ENCODE measurements at regions not wholly inside any gene's neighbourhood (a gene's known extent, or its start where the extent isn't known, plus 50 kb on each side); places are given as distances from the start of the nearest gene placed in this dataset.

DNA sequence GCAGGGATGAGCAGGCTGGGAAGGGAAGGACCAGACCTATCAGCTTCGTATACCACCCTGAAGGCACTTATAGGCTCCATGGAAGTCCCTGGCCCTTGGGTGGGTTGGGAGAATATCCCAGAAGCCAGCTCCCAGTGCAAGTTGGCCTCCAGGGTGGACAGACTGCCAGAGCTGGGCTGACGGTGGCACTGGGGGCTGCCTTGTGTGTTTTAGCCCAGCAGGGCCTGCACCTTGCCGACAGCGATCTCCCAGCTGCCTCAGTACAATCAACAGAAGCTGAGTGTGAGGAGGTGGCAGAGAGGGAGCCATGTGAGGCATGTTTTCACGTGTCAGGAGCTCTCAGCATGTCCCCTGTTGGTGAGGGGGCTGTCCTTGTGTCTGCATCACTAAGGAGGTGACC, 159.5 kb downstream of the VEGFA start:
- H3K9me3 Mint-ChIP-seq = peaks cover 0 to 3% (median 0%) of the 10 kb centered on the region in 7 donors
- Histone ChIP-seq H3K4me3 (replicated peaks in 1 of 3; ENCODE audit: low read depth in 2 of 3, low read length in 3 of 3) (no peak overlapping the region), H3K9me3 (replicated peaks in 1 of 2; ENCODE audit: control insufficient read depth in 1 of 2, insufficient read depth in 1 of 2, low read length in 2 of 2) (no peaks in the 10 kb centered on the region), H3K9ac (ENCODE audit: insufficient read depth, low read length, poor library complexity, severe bottlenecking) (no peak overlapping the region), H4K20me1 (ENCODE audit: insufficient read depth, low read length) (no peaks in the 10 kb centered on the region), H3K27ac (ENCODE audit: low read depth in 1 of 2, low read length in 2 of 2) (no peak overlapping the region), H3K36me3 (replicated peaks in 1 of 2; ENCODE audit: control insufficient read depth in 1 of 2, insufficient read depth in 2 of 2, low read length in 2 of 2) (no peaks in the 10 kb centered on the region), H3K4me1 (ENCODE audit: control insufficient read depth in 1 of 2, insufficient read depth in 2 of 2, low read length in 2 of 2) (peaks cover 9 to 23% of the 10 kb centered on the region in 2 donors), H3K4me2 (replicated peaks; ENCODE audit: extremely low read depth, low read length, poor library complexity, severe bottlenecking) (no peak overlapping the region), H2AFZ (ENCODE audit: insufficient read depth, low read depth, low read length, poor library complexity, severe bottlenecking) (no peak overlapping the region), H3K79me2 (ENCODE audit: insufficient read depth, low read length) (no peaks in the 10 kb centered on the region), H3K27me3 (ENCODE audit: control insufficient read depth in 2 of 2, insufficient read depth in 2 of 2, low read length in 2 of 2) (no peaks in the 10 kb centered on the region)
- peaks cover 23% of the 10 kb centered on the region for H3K4me1 Mint-ChIP-seq
- H3K4me3 Mint-ChIP-seq = no peak overlapping the region
- WGBS (ENCODE audit: insufficient coverage) = 97% methylated on average over 4 of the region's 5 CpGs
- H3K36me3 Mint-ChIP-seq = no peaks in the 10 kb centered on the region
- peak overlapping the region in 1 of 7 donors; percentile 33 for H3K27ac Mint-ChIP-seq
- TF ChIP-seq, protein P1, sequence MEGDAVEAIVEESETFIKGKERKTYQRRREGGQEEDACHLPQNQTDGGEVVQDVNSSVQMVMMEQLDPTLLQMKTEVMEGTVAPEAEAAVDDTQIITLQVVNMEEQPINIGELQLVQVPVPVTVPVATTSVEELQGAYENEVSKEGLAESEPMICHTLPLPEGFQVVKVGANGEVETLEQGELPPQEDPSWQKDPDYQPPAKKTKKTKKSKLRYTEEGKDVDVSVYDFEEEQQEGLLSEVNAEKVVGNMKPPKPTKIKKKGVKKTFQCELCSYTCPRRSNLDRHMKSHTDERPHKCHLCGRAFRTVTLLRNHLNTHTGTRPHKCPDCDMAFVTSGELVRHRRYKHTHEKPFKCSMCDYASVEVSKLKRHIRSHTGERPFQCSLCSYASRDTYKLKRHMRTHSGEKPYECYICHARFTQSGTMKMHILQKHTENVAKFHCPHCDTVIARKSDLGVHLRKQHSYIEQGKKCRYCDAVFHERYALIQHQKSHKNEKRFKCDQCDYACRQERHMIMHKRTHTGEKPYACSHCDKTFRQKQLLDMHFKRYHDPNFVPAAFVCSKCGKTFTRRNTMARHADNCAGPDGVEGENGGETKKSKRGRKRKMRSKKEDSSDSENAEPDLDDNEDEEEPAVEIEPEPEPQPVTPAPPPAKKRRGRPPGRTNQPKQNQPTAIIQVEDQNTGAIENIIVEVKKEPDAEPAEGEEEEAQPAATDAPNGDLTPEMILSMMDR (IDR thresholded peaks at IDR 0.05) = no peak
- H3K27me3 Mint-ChIP-seq (ENCODE audit: low read depth in 3 of 3) = peaks cover 8 to 12% (median 9%) of the 10 kb centered on the region in 3 donors
- intact Hi-C loops (cut with micrococcal nuclease) = no loop called here
- no peak for DNase-seq

- Histone ChIP-seq H3K4me1 (ENCODE audit: control insufficient read depth in 1 of 2, insufficient read depth in 2 of 2, low read length in 2 of 2) (peaks cover 16 to 33% of the 10 kb centered on the region in 2 donors), H4K20me1 (ENCODE audit: insufficient read depth, low read length) (no peaks in the 10 kb centered on the region), H2AFZ (ENCODE audit: insufficient read depth, low read depth, low read length, poor library complexity, severe bottlenecking) (no peak overlapping the region), H3K9me3 (replicated peaks in 1 of 2; ENCODE audit: control insufficient read depth in 1 of 2, insufficient read depth in 1 of 2, low read length in 2 of 2) (no peaks in the 10 kb centered on the region), H3K79me2 (ENCODE audit: insufficient read depth, low read length) (no peaks in the 10 kb centered on the region), H3K27ac (ENCODE audit: low read depth in 1 of 2, low read length in 2 of 2) (peak overlapping the region in 1 of 2 donors; percentile 22), H3K4me2 (replicated peaks; ENCODE audit: extremely low read depth, low read length, poor library complexity, severe bottlenecking) (no peak overlapping the region), H3K9ac (ENCODE audit: insufficient read depth, low read length, poor library complexity, severe bottlenecking) (no peak overlapping the region), H3K4me3 (replicated peaks in 1 of 3; ENCODE audit: low read depth in 2 of 3, low read length in 3 of 3) (no peak overlapping the region), H3K36me3 (replicated peaks in 1 of 2; ENCODE audit: control insufficient read depth in 1 of 2, insufficient read depth in 2 of 2, low read length in 2 of 2) (no peaks in the 10 kb centered on the region), H3K27me3 (ENCODE audit: control insufficient read depth in 2 of 2, insufficient read depth in 2 of 2, low read length in 2 of 2) (no peaks in the 10 kb centered on the region)
- intact Hi-C loops (cut with micrococcal nuclease) = no loop called here
- no peaks in the 10 kb centered on the region for H3K36me3 Mint-ChIP-seq
- H3K27ac Mint-ChIP-seq = peak overlapping the region in 5 of 7 donors; percentile 3 to 66 (median 43)
- 0% methylated on average over 3 of the region's 4 CpGs for WGBS (ENCODE audit: insufficient coverage)
- H3K27me3 Mint-ChIP-seq (ENCODE audit: low read depth in 3 of 3) = peaks cover 9 to 13% (median 12%) of the 10 kb centered on the region in 3 donors
- DNase-seq = peak; percentile 60 to 72 (median 61)
- TF ChIP-seq, protein P1 (IDR thresholded peaks at IDR 0.05) = peak; percentile 9
- H3K9me3 Mint-ChIP-seq = peaks cover 0 to 3% (median 0%) of the 10 kb centered on the region in 7 donors
- H3K4me1 Mint-ChIP-seq = peaks cover 32% of the 10 kb centered on the region
- H3K4me3 Mint-ChIP-seq = no peak overlapping the region
Measured at GRCh38 chr6:43927532-43928210, 157.7 kb downstream of the VEGFA start.

Measured in CD14-positive monocyte (primary cell).